ENCODE measurements at regions not wholly inside any gene's neighbourhood (a gene's known extent, or its start where the extent isn't known, plus 50 kb on each side); places are given as distances from the start of the nearest gene placed in this dataset.

DNA sequence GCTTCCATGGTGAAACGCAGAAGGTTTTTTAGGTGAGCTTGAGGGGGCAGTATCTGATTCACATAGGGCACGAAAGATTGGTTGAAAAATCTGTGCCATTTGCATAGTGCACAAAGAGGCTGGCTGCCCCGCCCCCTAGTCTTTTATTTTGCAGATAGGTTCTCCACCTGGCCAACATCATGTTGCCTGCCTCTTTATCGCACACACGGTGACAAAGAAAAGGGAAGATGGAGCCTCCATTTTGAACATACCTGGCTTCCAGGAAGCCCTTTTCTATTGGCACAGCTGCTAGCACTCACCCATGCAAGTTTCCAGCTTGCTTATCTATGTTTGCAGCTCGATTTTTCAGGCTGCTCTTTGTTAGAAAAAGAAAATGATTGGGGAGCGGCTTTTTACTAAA, 316.2 kb upstream of the KLHL1 start:
- peaks cover 2% of the 10 kb centered on the region for H3K9me3 Mint-ChIP-seq
- H3K36me3 Mint-ChIP-seq (ENCODE audit: low read depth) = no peaks in the 10 kb centered on the region
- H3K4me1 Mint-ChIP-seq = no peaks in the 10 kb centered on the region
- H3K4me3 Mint-ChIP-seq = no peak overlapping the region
- no peak overlapping the region for H3K27ac Mint-ChIP-seq
- POLR2A ChIA-PET = no interaction called here
- no peaks in the 10 kb centered on the region for H3K27me3 Mint-ChIP-seq
- CTCF ChIA-PET = no interaction called here
- no peak for DNase-seq

- no peak for DNase-seq
- Mint-ChIP-seq H3K36me3 (ENCODE audit: low read depth) (no peaks in the 10 kb centered on the region), H3K9me3 (peaks cover 7% of the 10 kb centered on the region), H3K27ac (no peak overlapping the region), H3K4me3 (no peak overlapping the region), H3K4me1 (no peaks in the 10 kb centered on the region), H3K27me3 (no peaks in the 10 kb centered on the region)
- CTCF ChIA-PET = no interaction called here
- POLR2A ChIA-PET = no interaction called here
Observed at GRCh38 chr13:70415136-70415535, 306.9 kb upstream of the KLHL1 start.

GRCh38 chr13:70408865-70409264, 300.6 kb upstream of the KLHL1 start:
- Mint-ChIP-seq H3K27me3 (no peaks in the 10 kb centered on the region), H3K36me3 (ENCODE audit: low read depth) (no peaks in the 10 kb centered on the region), H3K4me3 (no peak overlapping the region), H3K27ac (no peak overlapping the region), H3K9me3 (peaks cover 5% of the 10 kb centered on the region), H3K4me1 (no peaks in the 10 kb centered on the region)
- no peak for DNase-seq
- POLR2A ChIA-PET = no interaction called here
- CTCF ChIA-PET = no interaction called here

DNA sequence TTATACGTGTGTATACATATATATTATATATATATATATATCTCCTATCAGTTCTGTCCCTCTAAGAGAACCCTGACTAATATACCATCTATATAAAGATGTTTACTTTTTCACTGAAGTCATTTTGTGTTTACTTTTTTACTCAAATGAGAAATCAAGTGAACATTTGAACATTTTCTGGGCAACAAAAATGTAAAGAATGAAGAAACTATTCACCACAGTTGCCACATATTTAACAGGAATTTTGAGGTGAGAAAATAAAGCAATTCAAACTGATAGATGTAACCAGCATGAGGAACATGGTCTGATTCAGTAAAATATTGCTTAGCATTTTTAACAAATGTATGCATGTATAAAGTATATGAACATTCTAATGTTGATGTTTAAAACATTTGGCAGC, 299.2 kb upstream of the KLHL1 start:
- DNase-seq = no peak
- ChIA-PET POLR2A (no interaction called here), CTCF (no interaction called here)
- H3K9me3 Mint-ChIP-seq = peaks cover 1% of the 10 kb centered on the region
- no peaks in the 10 kb centered on the region for H3K27me3 Mint-ChIP-seq
- no peak overlapping the region for H3K27ac Mint-ChIP-seq
- no peaks in the 10 kb centered on the region for H3K4me1 Mint-ChIP-seq
- no peak overlapping the region for H3K4me3 Mint-ChIP-seq
- no peaks in the 10 kb centered on the region for H3K36me3 Mint-ChIP-seq (ENCODE audit: low read depth)

- ChIA-PET POLR2A (no interaction called here), CTCF (no interaction called here)
- Mint-ChIP-seq H3K27ac (no peak overlapping the region), H3K4me3 (no peak overlapping the region), H3K9me3 (no peaks in the 10 kb centered on the region), H3K27me3 (no peaks in the 10 kb centered on the region), H3K36me3 (ENCODE audit: low read depth) (no peaks in the 10 kb centered on the region), H3K4me1 (no peaks in the 10 kb centered on the region)
- no peak for DNase-seq
Observed at GRCh38 chr13:70405266-70405665, 297.0 kb upstream of the KLHL1 start.

DNA sequence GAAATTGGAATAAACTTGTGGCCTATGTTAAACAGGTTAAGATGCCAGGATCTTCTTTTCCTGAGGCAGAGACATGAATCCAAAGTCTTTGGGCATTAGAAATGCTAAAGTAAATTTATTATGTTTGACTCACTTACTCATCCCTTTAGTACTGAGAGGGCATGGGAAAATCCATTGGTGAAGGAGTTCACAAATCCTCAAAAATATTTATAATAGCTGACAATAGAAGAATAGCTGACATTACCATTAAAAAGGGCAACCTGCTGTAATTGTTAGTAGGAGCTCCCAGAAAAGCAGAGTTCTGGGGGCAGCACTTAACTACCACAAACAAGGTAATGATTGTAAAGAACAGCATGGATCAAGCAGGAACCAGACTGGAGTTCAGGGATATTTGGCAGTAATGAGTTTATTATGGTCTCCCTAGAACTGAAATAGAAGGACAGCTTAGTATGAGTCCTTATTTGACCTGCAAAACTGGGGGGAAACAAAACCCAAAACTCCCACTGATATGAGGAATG, 285.8 kb upstream of the KLHL1 start:
- CTCF ChIA-PET = no interaction called here
- no peaks in the 10 kb centered on the region for H3K9me3 Mint-ChIP-seq
- no peaks in the 10 kb centered on the region for H3K27me3 Mint-ChIP-seq
- no peaks in the 10 kb centered on the region for H3K4me1 Mint-ChIP-seq
- no peak overlapping the region for H3K27ac Mint-ChIP-seq
- POLR2A ChIA-PET = no interaction called here
- H3K4me3 Mint-ChIP-seq = no peak overlapping the region
- no peak for DNase-seq
- H3K36me3 Mint-ChIP-seq (ENCODE audit: low read depth) = no peaks in the 10 kb centered on the region

GRCh38 chr13:70391678-70392077, 283.4 kb upstream of the KLHL1 start:
- Mint-ChIP-seq H3K4me1 (no peaks in the 10 kb centered on the region), H3K36me3 (ENCODE audit: low read depth) (no peaks in the 10 kb centered on the region), H3K4me3 (no peak overlapping the region), H3K27ac (no peak overlapping the region), H3K9me3 (no peaks in the 10 kb centered on the region), H3K27me3 (no peaks in the 10 kb centered on the region)
- POLR2A ChIA-PET = no interaction called here
- DNase-seq = no peak
- CTCF ChIA-PET = no interaction called here

GRCh38 chr13:70390968-70391367, 282.7 kb upstream of the KLHL1 start:
- CTCF ChIA-PET = no interaction called here

GRCh38 chr13:70390064-70390463, 281.8 kb upstream of the KLHL1 start:
- Mint-ChIP-seq H3K9me3 (no peaks in the 10 kb centered on the region), H3K36me3 (ENCODE audit: low read depth) (no peaks in the 10 kb centered on the region), H3K4me3 (no peak overlapping the region), H3K4me1 (no peaks in the 10 kb centered on the region), H3K27me3 (no peaks in the 10 kb centered on the region), H3K27ac (no peak overlapping the region)
- DNase-seq = no peak
- CTCF ChIA-PET = no interaction called here
- POLR2A ChIA-PET = no interaction called here

More at GRCh38 chr13:70390968-70391367, 282.7 kb upstream of the KLHL1 start:
- Mint-ChIP-seq H3K27ac (no peak overlapping the region), H3K9me3 (no peaks in the 10 kb centered on the region), H3K27me3 (no peaks in the 10 kb centered on the region), H3K4me3 (no peak overlapping the region), H3K36me3 (ENCODE audit: low read depth) (no peaks in the 10 kb centered on the region), H3K4me1 (no peaks in the 10 kb centered on the region)
- POLR2A ChIA-PET = no interaction called here
- no peak for DNase-seq

GRCh38 chr13:70388935-70389334, 280.7 kb upstream of the KLHL1 start:
- H3K4me1 Mint-ChIP-seq = no peaks in the 10 kb centered on the region
- no peak overlapping the region for H3K27ac Mint-ChIP-seq
- H3K36me3 Mint-ChIP-seq (ENCODE audit: low read depth) = no peaks in the 10 kb centered on the region
- POLR2A ChIA-PET = no interaction called here
- no peaks in the 10 kb centered on the region for H3K9me3 Mint-ChIP-seq
- H3K4me3 Mint-ChIP-seq = no peak overlapping the region
- no peak for DNase-seq
- CTCF ChIA-PET = no interaction called here
- no peaks in the 10 kb centered on the region for H3K27me3 Mint-ChIP-seq

DNA sequence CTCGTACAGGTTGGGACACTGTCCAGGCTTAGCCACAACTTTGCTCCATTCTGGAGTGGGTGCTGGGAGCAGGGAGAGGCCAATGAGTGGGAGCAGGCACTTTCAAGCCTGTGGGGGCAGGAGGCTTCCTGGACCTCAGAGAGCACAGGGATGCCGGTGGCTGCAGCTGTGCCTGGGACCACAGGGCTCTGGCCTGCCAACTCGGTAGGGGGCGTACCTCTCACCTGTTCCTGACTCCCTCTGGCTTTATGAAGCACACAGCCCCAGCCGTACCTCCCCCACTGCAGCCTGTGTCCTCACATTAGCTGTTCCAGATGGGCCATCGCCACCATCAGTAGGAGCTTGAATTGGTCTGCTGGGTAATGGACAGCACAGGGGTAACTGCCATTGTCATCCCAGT, 278.7 kb upstream of the KLHL1 start:
- no peaks in the 10 kb centered on the region for H3K4me1 Mint-ChIP-seq
- DNase-seq = no peak
- POLR2A ChIA-PET = no interaction called here
- H3K27ac Mint-ChIP-seq = no peak overlapping the region
- H3K27me3 Mint-ChIP-seq = no peaks in the 10 kb centered on the region
- no peaks in the 10 kb centered on the region for H3K9me3 Mint-ChIP-seq
- no peaks in the 10 kb centered on the region for H3K36me3 Mint-ChIP-seq (ENCODE audit: low read depth)
- no peak overlapping the region for H3K4me3 Mint-ChIP-seq
- CTCF ChIA-PET = no interaction called here

GRCh38 chr13:70385852-70386251, 277.6 kb upstream of the KLHL1 start:
- Mint-ChIP-seq H3K4me1 (no peaks in the 10 kb centered on the region), H3K36me3 (ENCODE audit: low read depth) (no peaks in the 10 kb centered on the region), H3K9me3 (no peaks in the 10 kb centered on the region), H3K27me3 (no peaks in the 10 kb centered on the region), H3K4me3 (no peak overlapping the region), H3K27ac (no peak overlapping the region)
- ChIA-PET CTCF (no interaction called here), POLR2A (no interaction called here)
- DNase-seq = no peak

- no peak overlapping the region for H3K4me3 Mint-ChIP-seq
- H3K27me3 Mint-ChIP-seq = no peaks in the 10 kb centered on the region
- POLR2A ChIA-PET = no interaction called here
- no peaks in the 10 kb centered on the region for H3K36me3 Mint-ChIP-seq (ENCODE audit: low read depth)
- no peaks in the 10 kb centered on the region for H3K4me1 Mint-ChIP-seq
- CTCF ChIA-PET = no interaction called here
- no peaks in the 10 kb centered on the region for H3K9me3 Mint-ChIP-seq
- no peak for DNase-seq
- H3K27ac Mint-ChIP-seq = no peak overlapping the region
Observed at GRCh38 chr13:70384156-70384555, 275.9 kb upstream of the KLHL1 start.

DNA sequence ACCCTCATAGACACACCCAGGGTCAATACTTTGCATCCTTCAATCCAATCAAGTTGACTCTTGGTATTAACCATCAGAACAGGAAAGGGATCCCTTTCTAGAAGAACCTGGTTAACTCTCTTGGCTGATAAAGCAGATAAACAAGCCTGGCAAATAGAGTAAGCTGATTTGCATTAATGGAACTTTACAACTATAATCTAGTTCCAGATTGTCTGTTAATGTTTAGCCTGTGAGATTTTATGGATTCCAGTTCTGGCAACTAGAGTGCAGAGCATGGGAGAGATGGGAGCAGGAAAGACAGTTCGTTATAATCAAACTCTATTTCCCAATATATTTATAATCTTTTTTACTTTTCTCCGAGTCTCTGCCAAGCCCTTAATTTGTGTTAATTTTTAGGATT, 272.6 kb upstream of the KLHL1 start:
- H3K9me3 Mint-ChIP-seq = peaks cover 6% of the 10 kb centered on the region
- no peak overlapping the region for H3K4me3 Mint-ChIP-seq
- H3K4me1 Mint-ChIP-seq = no peaks in the 10 kb centered on the region
- no peaks in the 10 kb centered on the region for H3K27me3 Mint-ChIP-seq
- H3K27ac Mint-ChIP-seq = no peak overlapping the region
- ChIA-PET CTCF (no interaction called here), POLR2A (no interaction called here)
- H3K36me3 Mint-ChIP-seq (ENCODE audit: low read depth) = no peaks in the 10 kb centered on the region
- DNase-seq = no peak

DNA sequence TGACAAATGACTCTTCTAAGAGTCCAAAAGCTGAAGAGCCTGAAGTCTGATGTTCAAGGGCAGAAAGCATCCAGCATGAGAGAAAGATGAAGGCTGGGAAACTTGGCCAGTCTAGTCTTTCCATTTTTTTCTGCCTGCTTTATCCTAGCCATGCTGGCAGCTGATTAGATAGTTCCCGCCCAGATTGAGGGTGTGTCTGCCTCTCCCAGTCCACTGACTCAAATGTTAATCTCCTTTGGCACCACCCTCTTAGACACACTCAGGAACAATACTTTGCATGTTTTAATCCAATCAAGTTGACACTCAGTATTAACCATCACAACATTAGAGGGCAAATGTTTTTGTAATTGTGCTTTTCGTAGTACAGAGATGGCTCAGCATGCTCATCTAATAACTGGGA, 267.5 kb upstream of the KLHL1 start:
- DNase-seq = no peak
- no peaks in the 10 kb centered on the region for H3K36me3 Mint-ChIP-seq (ENCODE audit: low read depth)
- no peak overlapping the region for H3K4me3 Mint-ChIP-seq
- H3K9me3 Mint-ChIP-seq = peaks cover 6% of the 10 kb centered on the region
- H3K27me3 Mint-ChIP-seq = no peaks in the 10 kb centered on the region
- no peaks in the 10 kb centered on the region for H3K4me1 Mint-ChIP-seq
- CTCF ChIA-PET = no interaction called here
- H3K27ac Mint-ChIP-seq = no peak overlapping the region
- POLR2A ChIA-PET = no interaction called here
